Effector memory CD8-positive, alpha-beta T cell (primary cell): ENCODE measurements at regions not wholly inside any gene's neighbourhood (a gene's known extent, or its start where the extent isn't known, plus 50 kb on each side); places are given as distances from the start of the nearest gene placed in this dataset.
"Not testable (repeated sequence)": the region's sequence is repeated elsewhere in the genome, so short reads cannot be mapped to it uniquely, and the experiment has no call there.

Source experiments
- ATAC-seq: fragments of 150-1000 bp; cut with Tn5 transposase; replicated peaks from 2 replicates; pipeline ENCODE4 v1.10.0; 2021; ENCODE audit warnings: mild to moderate bottlenecking, moderate library complexity
- DNase-seq, 3 experiments: peaks; one replicate each; pipeline ENCODE4 v3.0.0; 2021
- H3K27ac Mint-ChIP-seq, 2 donors: one replicate each; pipeline ENCODE4 v1.8.0; 2022; ENCODE audit warnings: mild to moderate bottlenecking in 2 of 2, mixed read lengths in 2 of 2, moderate library complexity in 2 of 2
- H3K27me3 Mint-ChIP-seq, 2 donors: one replicate each; pipeline ENCODE4 v1.8.0; 2022; ENCODE audit warnings: mixed read lengths in 2 of 2
- H3K36me3 Mint-ChIP-seq: one replicate; pipeline ENCODE4 v1.8.0; 2022; ENCODE audit warnings: mild to moderate bottlenecking, moderate library complexity, mixed read lengths; ENCODE audit not compliant: insufficient read depth
- H3K4me1 Mint-ChIP-seq, 2 donors: one replicate each; pipeline ENCODE4 v1.8.0; 2022; ENCODE audit warnings: low read depth in 2 of 2, mixed read lengths in 2 of 2
- H3K4me3 Mint-ChIP-seq, 2 donors: one replicate each; pipeline ENCODE4 v1.8.0; 2022; ENCODE audit warnings: mild to moderate bottlenecking in 2 of 2, mixed read lengths in 2 of 2, moderate library complexity in 2 of 2
- H3K9me3 Mint-ChIP-seq, 2 donors: one replicate each; pipeline ENCODE4 v1.8.0; 2022; ENCODE audit warnings: mixed read lengths in 2 of 2

- DNase-seq (no peak), ATAC-seq (no peak)
- Mint-ChIP-seq H3K9me3 (peaks cover 0 to 2% of the 10 kb centered on the region in 2 donors), H3K4me3 (no peak overlapping the region), H3K36me3 (no peaks in the 10 kb centered on the region), H3K27ac (no peak overlapping the region), H3K27me3 (no peaks in the 10 kb centered on the region), H3K4me1 (no peaks in the 10 kb centered on the region)
Observed at GRCh38 chr9:73269430-73270101, 117.9 kb downstream of the ANXA1 start.

DNA sequence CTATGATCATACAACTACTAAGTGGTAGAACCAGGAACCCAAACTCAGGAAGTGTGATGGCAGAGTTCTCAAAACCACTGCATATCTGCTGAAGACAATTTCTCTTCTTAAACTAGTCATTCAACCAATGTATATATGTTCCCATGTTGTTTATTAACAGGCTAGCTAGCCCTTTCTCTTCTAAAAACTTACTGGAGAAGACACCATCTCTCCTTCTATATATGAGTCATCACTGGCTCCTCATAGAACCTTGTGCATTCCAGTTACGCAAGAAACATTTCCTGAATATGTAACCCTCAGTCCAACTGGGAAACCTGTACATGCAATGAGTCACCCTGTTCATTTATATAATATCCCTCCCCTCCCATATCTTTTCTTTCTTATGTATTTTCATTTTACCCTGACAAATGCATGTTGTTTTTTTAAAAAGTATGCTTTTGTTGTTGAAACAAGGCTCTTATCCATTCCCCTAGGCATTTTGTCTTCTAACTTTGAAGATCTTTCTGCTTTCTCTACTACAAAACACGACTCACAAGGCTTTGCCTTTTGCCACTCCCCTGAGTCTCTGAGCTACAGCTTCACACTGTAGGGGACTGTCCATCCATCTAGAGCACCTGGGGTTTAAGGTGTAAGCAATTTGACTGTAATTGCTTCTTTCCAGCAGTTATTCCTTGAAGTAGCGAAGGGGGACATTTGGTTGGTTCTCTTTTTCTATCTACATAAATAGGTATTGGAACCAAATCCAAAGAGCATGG, 119.5 kb downstream of the ANXA1 start:
- DNase-seq (no peak), ATAC-seq (no peak)
- Mint-ChIP-seq H3K4me3 (no peak overlapping the region), H3K36me3 (no peaks in the 10 kb centered on the region), H3K27me3 (no peaks in the 10 kb centered on the region), H3K4me1 (no peaks in the 10 kb centered on the region), H3K9me3 (peaks cover 0 to 2% of the 10 kb centered on the region in 2 donors), H3K27ac (no peak overlapping the region)

GRCh38 chr9:73280113-73280512, 128.4 kb downstream of the ANXA1 start:
- Mint-ChIP-seq H3K27me3 (peaks cover 0 to 8% of the 10 kb centered on the region in 2 donors), H3K4me3 (no peak overlapping the region), H3K27ac (no peak overlapping the region), H3K9me3 (peaks cover 4 to 14% of the 10 kb centered on the region in 2 donors), H3K36me3 (no peaks in the 10 kb centered on the region), H3K4me1 (no peaks in the 10 kb centered on the region)
- no peak for ATAC-seq
- no peak for DNase-seq

DNA sequence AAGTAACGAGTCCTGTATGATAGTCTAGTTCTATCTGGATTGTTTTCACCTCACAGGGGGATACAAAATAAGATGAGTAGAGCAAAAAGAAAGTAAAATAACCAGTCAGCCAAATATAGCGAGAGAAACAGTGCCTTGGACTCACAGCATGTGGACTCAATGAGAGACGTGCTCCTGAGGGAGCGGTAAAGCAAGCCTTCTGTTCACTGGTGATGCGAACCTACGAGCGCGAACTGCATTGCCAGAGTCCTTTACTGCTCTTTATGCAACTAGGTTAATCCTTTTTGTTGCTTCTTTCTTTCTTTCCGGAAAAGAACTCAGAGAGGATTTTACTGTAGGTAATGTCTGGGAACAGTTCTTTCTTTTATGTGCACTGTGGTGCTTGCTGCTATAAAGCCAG, 132.7 kb downstream of the ANXA1 start:
- no peak overlapping the region for H3K27ac Mint-ChIP-seq
- H3K36me3 Mint-ChIP-seq, result no peaks in the 10 kb centered on the region
- no peaks in the 10 kb centered on the region for H3K4me1 Mint-ChIP-seq

GRCh38 chr9:73294336-73294735, 142.7 kb downstream of the ANXA1 start:
- DNase-seq (no peak), ATAC-seq (no peak)
- H3K27me3 Mint-ChIP-seq, result no peaks in the 10 kb centered on the region
- peaks cover 0 to 7% of the 10 kb centered on the region in 2 donors for H3K9me3 Mint-ChIP-seq
- H3K4me3 Mint-ChIP-seq, result no peak overlapping the region
- no peaks in the 10 kb centered on the region for H3K4me1 Mint-ChIP-seq
- H3K27ac Mint-ChIP-seq, result no peak overlapping the region
- no peaks in the 10 kb centered on the region for H3K36me3 Mint-ChIP-seq

More for the DNA sequence above, 132.7 kb downstream of the ANXA1 start:
- DNase-seq (no peak), ATAC-seq (no peak)
- H3K9me3 Mint-ChIP-seq, result peaks cover 4 to 14% of the 10 kb centered on the region in 2 donors
- no peak overlapping the region for H3K4me3 Mint-ChIP-seq
- H3K27me3 Mint-ChIP-seq, result peaks cover 0 to 8% of the 10 kb centered on the region in 2 donors

- no peak for ATAC-seq
- no peak for DNase-seq
- peaks cover 0 to 3% of the 10 kb centered on the region in 2 donors for H3K9me3 Mint-ChIP-seq
- H3K36me3 Mint-ChIP-seq, result no peaks in the 10 kb centered on the region
- H3K4me3 Mint-ChIP-seq, result no peak overlapping the region
- H3K27ac Mint-ChIP-seq, result no peak overlapping the region
- no peaks in the 10 kb centered on the region for H3K4me1 Mint-ChIP-seq
- no peaks in the 10 kb centered on the region for H3K27me3 Mint-ChIP-seq
Observed at GRCh38 chr9:73325983-73326382, 174.3 kb downstream of the ANXA1 start.

- Mint-ChIP-seq H3K4me3 (no peak overlapping the region), H3K9me3 (peaks cover 0 to 3% of the 10 kb centered on the region in 2 donors), H3K27ac (no peak overlapping the region), H3K27me3 (no peaks in the 10 kb centered on the region), H3K36me3 (no peaks in the 10 kb centered on the region), H3K4me1 (no peaks in the 10 kb centered on the region)
- DNase-seq (no peak), ATAC-seq (no peak)
Observed at GRCh38 chr9:73327149-73327548, 175.5 kb downstream of the ANXA1 start.

DNA sequence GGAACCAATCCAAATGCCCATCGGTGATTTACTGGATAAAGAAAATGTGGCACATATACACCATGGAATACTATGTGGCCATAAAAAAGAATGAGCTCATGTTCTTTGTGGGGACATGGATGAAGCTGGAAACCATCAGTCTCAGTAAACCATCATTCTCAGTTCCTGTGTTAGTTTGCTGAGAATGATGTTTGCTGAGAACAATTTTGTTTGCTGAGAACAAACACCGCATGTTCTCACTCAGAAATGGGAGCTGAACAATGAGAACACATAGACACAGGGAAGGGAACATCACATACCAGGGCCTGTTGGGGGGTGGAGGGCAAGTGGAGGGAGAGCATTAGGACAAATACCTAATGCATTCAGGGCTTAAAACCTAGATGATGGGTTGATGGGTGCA, 185.5 kb downstream of the ANXA1 start:
- H3K27me3 Mint-ChIP-seq, H3K27ac Mint-ChIP-seq, ATAC-seq, H3K9me3 Mint-ChIP-seq, H3K36me3 Mint-ChIP-seq, H3K4me1 Mint-ChIP-seq, DNase-seq, H3K4me3 Mint-ChIP-seq: not testable (repeated sequence)

DNA sequence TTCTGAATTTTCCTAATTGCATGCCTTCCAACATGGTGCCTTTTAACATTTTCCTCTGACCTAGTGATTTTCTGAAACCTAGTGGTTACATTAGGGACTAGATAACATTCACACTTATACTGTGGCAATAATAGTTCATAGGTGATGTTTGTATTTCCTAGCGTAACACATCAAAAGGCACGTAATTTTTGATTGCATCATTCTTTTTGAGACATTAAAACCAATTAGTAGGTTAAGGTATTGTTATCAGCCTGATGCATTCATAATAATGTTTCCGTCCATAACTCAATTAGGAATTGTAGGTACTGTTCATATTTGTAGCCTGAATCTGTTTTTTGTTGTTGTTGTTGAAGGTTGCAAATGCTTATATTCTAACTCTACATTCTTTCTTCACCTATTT, 192.4 kb downstream of the ANXA1 start:
- peaks cover 2% of the 10 kb centered on the region for H3K36me3 Mint-ChIP-seq
- no peaks in the 10 kb centered on the region for H3K4me1 Mint-ChIP-seq
- DNase-seq (no peak), ATAC-seq (no peak)
- H3K27me3 Mint-ChIP-seq, result no peaks in the 10 kb centered on the region
- H3K27ac Mint-ChIP-seq, result no peak overlapping the region
- peaks cover 0 to 4% of the 10 kb centered on the region in 2 donors for H3K9me3 Mint-ChIP-seq
- no peak overlapping the region for H3K4me3 Mint-ChIP-seq

DNA sequence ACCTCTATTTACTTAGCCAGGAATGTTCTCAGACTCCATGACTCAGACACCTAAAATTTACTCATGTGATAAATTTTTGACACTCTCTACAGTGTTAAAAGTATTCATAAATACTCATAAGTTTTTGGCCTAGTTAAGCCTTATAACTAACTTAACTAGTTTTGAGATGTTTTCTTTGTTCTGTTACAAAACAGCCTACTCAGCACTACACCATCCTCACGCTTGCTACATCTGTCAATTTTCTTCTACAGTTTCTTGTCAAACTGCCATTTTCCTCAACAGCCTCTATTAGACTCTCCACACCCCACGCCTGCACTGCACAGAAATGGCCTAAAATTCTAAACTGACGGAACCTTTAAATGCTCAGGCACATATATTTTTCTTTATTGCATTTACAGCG, 195.5 kb downstream of the ANXA1 start:
- Mint-ChIP-seq H3K4me3 (no peak overlapping the region), H3K4me1 (no peaks in the 10 kb centered on the region), H3K27me3 (no peaks in the 10 kb centered on the region), H3K36me3 (peaks cover 2% of the 10 kb centered on the region), H3K27ac (no peak overlapping the region), H3K9me3 (peaks cover 4 to 7% of the 10 kb centered on the region in 2 donors)
- DNase-seq (no peak), ATAC-seq (no peak)

DNA sequence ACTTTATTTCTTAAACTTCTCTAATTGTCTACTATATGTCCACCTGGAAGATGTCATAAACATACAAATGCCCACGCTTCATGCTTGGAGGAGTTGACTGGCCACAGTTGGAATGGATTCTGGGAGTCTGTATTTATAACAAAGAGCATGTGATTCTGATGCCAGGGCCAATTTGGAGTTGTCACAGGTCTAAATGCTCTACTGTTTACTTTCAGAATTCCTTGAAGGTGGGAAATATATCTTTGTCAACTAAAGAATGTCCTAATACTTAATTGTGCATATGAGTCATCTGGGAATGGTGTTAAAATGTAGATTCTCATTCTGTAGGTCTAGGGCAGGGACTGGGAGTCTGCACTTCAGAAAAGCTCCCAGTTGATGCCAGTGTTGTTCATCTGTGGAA, 196.1 kb downstream of the ANXA1 start:
- Mint-ChIP-seq H3K4me3 (no peak overlapping the region), H3K36me3 (peaks cover 2% of the 10 kb centered on the region), H3K27me3 (no peaks in the 10 kb centered on the region), H3K27ac (no peak overlapping the region), H3K4me1 (no peaks in the 10 kb centered on the region), H3K9me3 (peaks cover 4 to 7% of the 10 kb centered on the region in 2 donors)
- DNase-seq, result no peak
- ATAC-seq, result no peak

DNA sequence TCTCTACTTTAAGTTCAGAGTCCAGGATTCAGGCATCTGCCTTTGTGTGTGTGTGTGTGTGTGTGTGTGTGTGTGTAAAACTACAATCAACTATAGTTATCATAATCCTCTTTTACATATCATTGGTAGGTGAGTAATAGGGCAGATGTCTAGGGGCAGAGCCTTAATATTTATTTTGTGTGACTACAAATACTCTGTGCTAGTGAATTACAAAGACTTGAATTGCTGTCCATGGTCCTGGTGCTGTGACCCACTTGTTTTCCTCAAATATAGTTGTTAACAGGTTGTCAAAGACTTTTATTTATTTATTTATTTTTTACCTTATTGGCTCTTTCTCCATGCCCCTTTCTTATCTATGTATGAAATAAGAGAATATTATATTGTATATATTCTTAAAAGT, 196.8 kb downstream of the ANXA1 start:
- DNase-seq, result no peak
- H3K9me3 Mint-ChIP-seq, result peaks cover 4 to 7% of the 10 kb centered on the region in 2 donors
- H3K27ac Mint-ChIP-seq, result no peak overlapping the region

GRCh38 chr9:73349476-73349875, 197.8 kb downstream of the ANXA1 start:
- H3K4me1 Mint-ChIP-seq, result no peaks in the 10 kb centered on the region
- H3K4me3 Mint-ChIP-seq, result no peak overlapping the region
- ATAC-seq (no peak), DNase-seq (no peak)
- H3K36me3 Mint-ChIP-seq, result peaks cover 2% of the 10 kb centered on the region
- peaks cover 4 to 7% of the 10 kb centered on the region in 2 donors for H3K9me3 Mint-ChIP-seq
- H3K27ac Mint-ChIP-seq, result no peak overlapping the region
- H3K27me3 Mint-ChIP-seq, result no peaks in the 10 kb centered on the region

More for the DNA sequence above, 196.8 kb downstream of the ANXA1 start:
- peaks cover 2% of the 10 kb centered on the region for H3K36me3 Mint-ChIP-seq
- no peaks in the 10 kb centered on the region for H3K4me1 Mint-ChIP-seq
- H3K4me3 Mint-ChIP-seq, result no peak overlapping the region
- ATAC-seq, result no peak
- no peaks in the 10 kb centered on the region for H3K27me3 Mint-ChIP-seq

DNA sequence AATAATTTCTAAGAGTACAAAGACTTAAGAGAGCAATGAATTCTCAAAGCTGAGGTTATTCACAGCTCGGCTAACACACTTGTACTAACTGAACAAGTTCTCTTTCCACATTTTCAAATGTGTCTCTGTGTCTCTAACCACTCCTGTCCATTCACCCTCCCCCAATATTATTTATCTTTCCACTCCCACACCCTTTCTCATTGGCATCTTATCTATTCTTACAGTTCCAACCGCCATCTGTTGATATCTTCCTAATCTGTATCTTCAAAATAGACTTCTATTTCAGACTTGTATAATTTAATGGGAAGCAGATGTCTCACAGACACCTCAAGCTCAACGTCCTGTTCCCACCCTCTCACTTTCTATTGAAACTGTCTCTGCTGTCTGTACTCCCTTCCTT, 205.9 kb downstream of the ANXA1 start:
- Mint-ChIP-seq H3K9me3 (peaks cover 0 to 1% of the 10 kb centered on the region in 2 donors), H3K4me1 (no peaks in the 10 kb centered on the region), H3K4me3 (no peak overlapping the region), H3K27me3 (no peaks in the 10 kb centered on the region), H3K36me3 (no peaks in the 10 kb centered on the region), H3K27ac (no peak overlapping the region)
- no peak for ATAC-seq
- DNase-seq, result no peak
